Gastroesophageal sphincter (tissue), 4 donors: ENCODE measurements at regions not wholly inside any gene's neighbourhood (a gene's known extent, or its start where the extent isn't known, plus 50 kb on each side); places are given as distances from the start of the nearest gene placed in this dataset.

Experiments
- ATAC-seq: fragments of 150-250 bp; one replicate; pipeline ENCODE4 v1.9.1; 2016; ENCODE audit warnings: mild to moderate bottlenecking, moderate library complexity
- H3K27ac ChIP-seq, 4 donors: fragments of 200-600 bp; sonication (generic) in 3 of 4; 1 replicate in 3 of 4; 2 replicates in 1 of 4; pipeline ENCODE4 v1.5.1; 2016 to 2019
- H3K27me3 ChIP-seq: fragments of 200-600 bp; sonication (generic); one replicate; pipeline ENCODE4 v1.5.1; 2019
- H3K36me3 ChIP-seq, 2 donors: fragments of 200-600 bp; sonication (generic); one replicate each; pipeline ENCODE4 v1.5.1; 2019; ENCODE audit warnings: control low read depth in 1 of 2
- H3K4me1 ChIP-seq, 3 donors: fragments of 200-600 bp; sonication (generic); 1 replicate in 2 of 3; 2 replicates in 1 of 3; pipeline ENCODE4 v1.5.1; 2016 to 2019; ENCODE audit warnings: control low read depth in 2 of 3
- H3K4me3 ChIP-seq, 2 donors: fragments of 200-600 bp; sonication (generic); one replicate each; pipeline ENCODE4 v1.5.1; 2019; ENCODE audit warnings: mild to moderate bottlenecking in 1 of 2, moderate library complexity in 1 of 2
- H3K9me3 ChIP-seq, 3 donors: fragments of 200-600 bp; sonication (generic); one replicate each; pipeline ENCODE4 v1.5.1; 2017 to 2019; ENCODE audit warnings: control low read depth in 2 of 3
- EP300 ChIP-seq: sonication (generic); formaldehyde crosslinking; IDR thresholded peaks from one replicate; pipeline ENCODE4 v1.6.1; 2017; ENCODE audit warnings: antibody characterized with exemption, mild to moderate bottlenecking
- POLR2A ChIP-seq, 2 donors: fragments of 450-650 bp; IDR thresholded peaks; one replicate each; pipeline ENCODE4 v1.6.1; 2017; ENCODE audit warnings: antibody characterized with exemption in 2 of 2, mild to moderate bottlenecking in 2 of 2, moderate library complexity in 1 of 2
- POLR2AphosphoS5 ChIP-seq: sonication (generic); formaldehyde crosslinking; IDR thresholded peaks from one replicate; pipeline ENCODE4 v1.6.1; 2017; ENCODE audit warnings: antibody characterized with exemption
- WGBS, 2 donors: methylation state at CpG; one replicate each; pipeline ENCODE4 v1.1.5; 2018; ENCODE audit warnings: low coverage in 1 of 2; 5-methylcytosine and 5-hydroxymethylcytosine counted together
- TF ChIP-seq, protein P1 (sequence below), 4 experiments: fragments of 200-600 bp in 2 of 4; fragments of 450-650 bp in 2 of 4; sonication (generic) in 1 of 4; IDR thresholded peaks; one replicate each; pipeline ENCODE4 v1.5.1; 2017 to 2019; ENCODE audit warnings: antibody characterized with exemption in 4 of 4, mild to moderate bottlenecking in 2 of 4, moderate library complexity in 2 of 4

DNA sequence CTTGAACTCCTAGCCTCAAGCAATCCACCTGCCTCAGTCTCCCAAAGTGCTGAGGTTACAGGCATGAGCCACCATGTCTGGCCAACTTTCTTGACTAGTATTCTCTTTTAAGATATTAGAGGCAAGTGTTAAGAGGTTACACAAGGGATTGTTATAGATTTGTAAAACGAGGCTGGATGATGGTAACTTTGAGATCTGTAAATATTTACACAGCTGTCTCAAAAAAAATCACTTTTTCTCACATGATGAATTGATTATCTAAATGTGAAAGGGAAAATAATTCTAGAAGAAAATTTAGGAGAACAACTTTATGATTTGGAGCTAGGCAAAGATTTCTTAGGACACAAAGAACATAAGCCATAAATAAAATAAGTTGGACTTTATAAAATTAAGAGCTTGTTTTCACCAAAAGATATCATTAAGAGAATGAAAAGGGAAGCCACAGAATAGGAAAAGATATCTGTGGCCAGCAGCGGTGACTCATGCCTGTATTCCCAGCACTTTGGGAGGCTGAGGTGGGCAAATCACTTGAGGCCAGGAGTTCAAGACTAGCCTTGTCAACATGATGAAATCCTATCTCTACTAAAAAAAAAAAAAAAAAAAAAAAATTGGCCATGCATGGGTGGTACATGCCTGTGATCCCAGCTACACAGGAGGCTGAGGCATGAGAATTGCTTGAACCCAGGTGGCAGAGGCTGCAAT is 77.4 kb downstream of the BBS10 start:
- Histone ChIP-seq H3K36me3 (no peaks in the 10 kb centered on the region), H3K27me3 (no peaks in the 10 kb centered on the region), H3K4me1 (peaks cover 0 to 6% (median 0%) of the 10 kb centered on the region in 3 donors), H3K27ac (no peak overlapping the region), H3K4me3 (no peak overlapping the region), H3K9me3 (no peaks in the 10 kb centered on the region)
- ATAC-seq: no peak
- WGBS, 2 donors: 60 to 65% methylated on average over 2 of the region's 2 CpGs
- TF ChIP-seq EP300 (no peak), POLR2AphosphoS5 (no peak), POLR2A (IDR thresholded peaks at IDR 0.05) (no peak)
- TF ChIP-seq, protein P1, sequence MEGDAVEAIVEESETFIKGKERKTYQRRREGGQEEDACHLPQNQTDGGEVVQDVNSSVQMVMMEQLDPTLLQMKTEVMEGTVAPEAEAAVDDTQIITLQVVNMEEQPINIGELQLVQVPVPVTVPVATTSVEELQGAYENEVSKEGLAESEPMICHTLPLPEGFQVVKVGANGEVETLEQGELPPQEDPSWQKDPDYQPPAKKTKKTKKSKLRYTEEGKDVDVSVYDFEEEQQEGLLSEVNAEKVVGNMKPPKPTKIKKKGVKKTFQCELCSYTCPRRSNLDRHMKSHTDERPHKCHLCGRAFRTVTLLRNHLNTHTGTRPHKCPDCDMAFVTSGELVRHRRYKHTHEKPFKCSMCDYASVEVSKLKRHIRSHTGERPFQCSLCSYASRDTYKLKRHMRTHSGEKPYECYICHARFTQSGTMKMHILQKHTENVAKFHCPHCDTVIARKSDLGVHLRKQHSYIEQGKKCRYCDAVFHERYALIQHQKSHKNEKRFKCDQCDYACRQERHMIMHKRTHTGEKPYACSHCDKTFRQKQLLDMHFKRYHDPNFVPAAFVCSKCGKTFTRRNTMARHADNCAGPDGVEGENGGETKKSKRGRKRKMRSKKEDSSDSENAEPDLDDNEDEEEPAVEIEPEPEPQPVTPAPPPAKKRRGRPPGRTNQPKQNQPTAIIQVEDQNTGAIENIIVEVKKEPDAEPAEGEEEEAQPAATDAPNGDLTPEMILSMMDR (IDR thresholded peaks at IDR 0.05): no peak

DNA sequence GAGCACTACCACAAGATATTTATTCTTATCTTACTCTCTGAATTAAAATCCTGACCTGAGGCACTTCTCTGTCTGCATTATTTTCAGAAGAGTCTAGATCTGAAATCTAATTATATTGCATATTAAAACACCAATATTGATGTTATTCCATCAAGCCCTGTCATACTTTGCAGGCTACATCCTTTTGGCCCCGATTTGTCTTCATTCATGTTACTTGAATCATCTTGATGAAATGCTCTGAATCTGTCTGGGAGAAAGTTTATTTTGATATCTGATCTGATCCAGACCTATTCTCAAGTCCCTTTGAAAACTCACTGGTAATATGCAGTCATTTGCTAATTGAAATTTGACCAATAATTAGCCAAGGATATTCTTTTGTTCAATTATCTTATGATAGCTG is 79.9 kb downstream of the BBS10 start:
- H3K4me3 ChIP-seq: no peak overlapping the region
- H3K4me1 ChIP-seq: peaks cover 0 to 6% (median 0%) of the 10 kb centered on the region in 3 donors
- H3K27ac ChIP-seq: no peak overlapping the region
- TF ChIP-seq, protein P1 (IDR thresholded peaks at IDR 0.05): no peak
- TF ChIP-seq POLR2A (IDR thresholded peaks at IDR 0.05): no peak
- no peak for TF ChIP-seq EP300
- no peak for TF ChIP-seq POLR2AphosphoS5
- no peaks in the 10 kb centered on the region for H3K9me3 ChIP-seq
- ATAC-seq: no peak
- no peaks in the 10 kb centered on the region for H3K27me3 ChIP-seq
- H3K36me3 ChIP-seq: no peaks in the 10 kb centered on the region
- 64 to 71% methylated on average over 1 of the region's 1 CpG for WGBS, 2 donors

DNA sequence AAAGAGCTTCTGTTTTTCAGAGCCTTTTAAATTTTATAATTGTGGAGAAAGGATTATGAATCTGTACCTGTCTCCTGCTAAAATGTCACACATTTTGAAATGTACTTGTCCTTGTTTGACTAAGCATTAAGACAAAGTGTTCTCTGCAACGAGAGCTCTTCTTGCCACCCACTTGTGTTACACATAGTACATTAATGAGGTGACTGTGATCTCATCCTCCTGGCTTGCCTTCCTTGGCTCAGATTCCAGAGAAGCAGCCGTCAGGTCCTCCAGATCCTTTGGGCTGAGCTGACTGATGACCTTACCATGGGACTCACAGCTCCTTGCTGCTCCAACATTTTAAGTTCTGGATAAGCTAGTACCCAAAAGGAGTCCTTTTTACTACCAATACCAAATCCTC is 81.4 kb downstream of the BBS10 start:
- no peaks in the 10 kb centered on the region for H3K27me3 ChIP-seq
- H3K4me1 ChIP-seq: peaks cover 0 to 6% (median 0%) of the 10 kb centered on the region in 3 donors
- peak overlapping the region; percentile 25 to 78 (median 60) for H3K27ac ChIP-seq
- peak; percentile 90 for ATAC-seq
- H3K36me3 ChIP-seq: no peaks in the 10 kb centered on the region
- TF ChIP-seq, protein P1 (IDR thresholded peaks at IDR 0.05): no peak
- peak; percentile 32 for TF ChIP-seq POLR2AphosphoS5
- H3K9me3 ChIP-seq: no peaks in the 10 kb centered on the region
- no peak overlapping the region for H3K4me3 ChIP-seq
- 13% methylated on average over 1 to 2 of the region's 2 CpGs for WGBS, 2 donors

DNA sequence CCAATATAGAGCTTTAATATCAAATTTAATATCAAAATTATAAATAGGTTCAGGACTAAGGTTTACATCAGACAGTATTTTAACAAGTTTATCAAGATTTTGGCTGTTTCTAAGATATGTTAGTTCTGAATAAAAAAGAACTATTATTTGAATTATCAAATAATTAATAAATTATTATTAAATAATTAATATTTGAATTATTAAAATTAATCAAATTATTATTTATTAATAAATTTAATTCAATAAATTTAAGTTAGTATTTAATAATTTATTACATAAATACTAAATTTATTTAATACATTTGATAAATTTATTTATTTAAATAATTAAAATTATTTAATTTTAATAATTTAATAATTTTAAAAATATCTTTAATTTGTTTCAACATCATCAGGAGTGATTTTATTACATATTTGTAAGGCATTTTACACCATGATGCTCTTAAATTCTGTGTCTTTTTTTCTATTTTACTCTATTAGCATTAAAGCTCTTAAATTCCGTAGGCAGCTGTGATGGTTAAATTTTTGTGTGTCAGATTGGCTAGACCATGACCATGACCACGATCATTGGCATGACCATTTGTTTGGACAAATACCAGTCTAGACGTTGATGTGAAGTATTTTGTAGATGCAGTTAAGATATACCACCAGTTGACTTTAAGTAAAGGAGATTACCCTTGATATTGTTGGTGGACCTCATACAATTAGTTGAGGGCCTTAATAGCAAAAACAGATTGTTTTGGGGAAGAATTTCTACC is 82.6 kb downstream of the BBS10 start:
- Histone ChIP-seq H3K27me3 (no peaks in the 10 kb centered on the region), H3K4me3 (no peak overlapping the region), H3K27ac (no peak overlapping the region), H3K9me3 (no peaks in the 10 kb centered on the region), H3K36me3 (no peaks in the 10 kb centered on the region), H3K4me1 (peaks cover 0 to 6% (median 6%) of the 10 kb centered on the region in 3 donors)
- ATAC-seq: no peak
- 55 to 67% methylated on average over 3 of the region's 3 CpGs for WGBS, 2 donors
- TF ChIP-seq EP300: no peak
- TF ChIP-seq, protein P1 (IDR thresholded peaks at IDR 0.05): no peak
- TF ChIP-seq POLR2A (IDR thresholded peaks at IDR 0.05): no peak
- no peak for TF ChIP-seq POLR2AphosphoS5

DNA sequence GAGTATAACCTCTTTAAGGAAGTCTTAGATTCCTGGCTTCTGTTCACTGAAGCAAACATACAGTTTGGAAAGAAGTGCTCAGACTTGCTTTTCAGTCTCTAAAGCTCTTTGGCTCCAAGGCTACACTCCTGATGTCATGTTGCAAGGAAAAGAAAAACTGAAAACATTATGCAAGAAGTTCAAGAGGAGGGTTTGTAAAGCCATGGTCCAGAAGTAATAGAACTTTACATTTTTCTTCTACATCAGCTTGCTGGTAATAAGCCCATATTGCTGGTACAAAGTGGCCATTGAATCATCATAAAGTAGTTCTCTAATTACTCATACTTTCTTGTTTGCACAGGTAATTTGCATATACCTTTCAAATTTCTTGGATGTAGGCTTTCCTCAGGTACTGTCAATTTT is 83.6 kb downstream of the BBS10 start:
- Histone ChIP-seq H3K4me1 (peaks cover 3 to 16% (median 13%) of the 10 kb centered on the region in 3 donors), H3K36me3 (no peaks in the 10 kb centered on the region), H3K27ac (peak overlapping the region in 3 of 4 donors; percentile 8 to 67 (median 35)), H3K4me3 (no peak overlapping the region), H3K9me3 (no peaks in the 10 kb centered on the region), H3K27me3 (no peaks in the 10 kb centered on the region)
- peak; percentile 35 for ATAC-seq
- TF ChIP-seq, protein P1 (IDR thresholded peaks at IDR 0.05): no peak
- TF ChIP-seq EP300: no peak
- TF ChIP-seq POLR2AphosphoS5: no peak
- TF ChIP-seq POLR2A (IDR thresholded peaks at IDR 0.05): no peak
